ENCODE measurements at regions not wholly inside any gene's neighbourhood (a gene's known extent, or its start where the extent isn't known, plus 50 kb on each side); places are given as distances from the start of the nearest gene placed in this dataset.

- Histone ChIP-seq H3K9ac (ENCODE audit: insufficient read depth, low read length, poor library complexity, severe bottlenecking) (no peak overlapping the region), H3K27ac (ENCODE audit: low read depth in 1 of 2, low read length in 2 of 2) (no peak overlapping the region), H3K79me2 (ENCODE audit: insufficient read depth, low read length) (no peaks in the 10 kb centered on the region), H3K4me2 (replicated peaks; ENCODE audit: extremely low read depth, low read length, poor library complexity, severe bottlenecking) (no peak overlapping the region), H3K27me3 (ENCODE audit: control insufficient read depth in 2 of 2, insufficient read depth in 2 of 2, low read length in 2 of 2) (no peaks in the 10 kb centered on the region), H2AFZ (ENCODE audit: insufficient read depth, low read depth, low read length, poor library complexity, severe bottlenecking) (no peak overlapping the region), H3K4me1 (ENCODE audit: control insufficient read depth in 1 of 2, insufficient read depth in 2 of 2, low read length in 2 of 2) (no peaks in the 10 kb centered on the region), H3K9me3 (replicated peaks in 1 of 2; ENCODE audit: control insufficient read depth in 1 of 2, insufficient read depth in 1 of 2, low read length in 2 of 2) (no peaks in the 10 kb centered on the region), H3K4me3 (replicated peaks in 1 of 3; ENCODE audit: low read depth in 2 of 3, low read length in 3 of 3) (no peak overlapping the region), H3K36me3 (replicated peaks in 1 of 2; ENCODE audit: control insufficient read depth in 1 of 2, insufficient read depth in 2 of 2, low read length in 2 of 2) (no peaks in the 10 kb centered on the region), H4K20me1 (ENCODE audit: insufficient read depth, low read length) (no peaks in the 10 kb centered on the region)
- H3K4me3 Mint-ChIP-seq: no peak overlapping the region
- no peak for TF ChIP-seq CTCF (IDR thresholded peaks at IDR 0.05)
- H3K4me1 Mint-ChIP-seq: no peaks in the 10 kb centered on the region
- intact Hi-C loops (cut with micrococcal nuclease): no loop called here
- no peak for DNase-seq
- H3K36me3 Mint-ChIP-seq: peaks cover 5 to 10% of the 10 kb centered on the region in 2 donors
- peak overlapping the region in 1 of 7 donors; percentile 18 for H3K27ac Mint-ChIP-seq
- peaks cover 3 to 15% (median 10%) of the 10 kb centered on the region in 3 donors for H3K27me3 Mint-ChIP-seq (ENCODE audit: low read depth in 3 of 3)
- peaks cover 0 to 2% (median 0%) of the 10 kb centered on the region in 7 donors for H3K9me3 Mint-ChIP-seq
- WGBS (ENCODE audit: insufficient coverage): 90% methylated on average over 2 of the region's 7 CpGs
Observed at GRCh38 chr2:10215393-10215935, 87.2 kb upstream of the HPCAL1 start.

- H3K27me3 Mint-ChIP-seq (ENCODE audit: low read depth in 3 of 3): peaks cover 4 to 17% (median 11%) of the 10 kb centered on the region in 3 donors
- H3K36me3 ChIP-seq (replicated peaks in 1 of 2; ENCODE audit: control insufficient read depth in 1 of 2, insufficient read depth in 2 of 2, low read length in 2 of 2): no peaks in the 10 kb centered on the region
- no peak overlapping the region for H3K27ac ChIP-seq (ENCODE audit: low read depth in 1 of 2, low read length in 2 of 2)
- no peaks in the 10 kb centered on the region for H3K79me2 ChIP-seq (ENCODE audit: insufficient read depth, low read length)
- H4K20me1 ChIP-seq (ENCODE audit: insufficient read depth, low read length): no peaks in the 10 kb centered on the region
- no peak overlapping the region for H3K9ac ChIP-seq (ENCODE audit: insufficient read depth, low read length, poor library complexity, severe bottlenecking)
- H3K36me3 Mint-ChIP-seq: no peaks in the 10 kb centered on the region
- no peak overlapping the region for H3K4me2 ChIP-seq (replicated peaks; ENCODE audit: extremely low read depth, low read length, poor library complexity, severe bottlenecking)
- peak overlapping the region in 1 of 7 donors; percentile 66 for H3K27ac Mint-ChIP-seq
- peaks cover 0 to 2% (median 0%) of the 10 kb centered on the region in 7 donors for H3K9me3 Mint-ChIP-seq
- H3K4me3 ChIP-seq (replicated peaks in 1 of 3; ENCODE audit: low read depth in 2 of 3, low read length in 3 of 3): no peak overlapping the region
- no peak for DNase-seq
- intact Hi-C loops (cut with micrococcal nuclease): no loop called here
- 93% methylated on average over 14 of the region's 28 CpGs for WGBS (ENCODE audit: insufficient coverage)
- H3K4me3 Mint-ChIP-seq: no peak overlapping the region
- H2AFZ ChIP-seq (ENCODE audit: insufficient read depth, low read depth, low read length, poor library complexity, severe bottlenecking): no peak overlapping the region
- H3K27me3 ChIP-seq (ENCODE audit: control insufficient read depth in 2 of 2, insufficient read depth in 2 of 2, low read length in 2 of 2): no peaks in the 10 kb centered on the region
- no peak for TF ChIP-seq CTCF (IDR thresholded peaks at IDR 0.05)
- no peaks in the 10 kb centered on the region for H3K4me1 ChIP-seq (ENCODE audit: control insufficient read depth in 1 of 2, insufficient read depth in 2 of 2, low read length in 2 of 2)
- no peaks in the 10 kb centered on the region for H3K9me3 ChIP-seq (replicated peaks in 1 of 2; ENCODE audit: control insufficient read depth in 1 of 2, insufficient read depth in 1 of 2, low read length in 2 of 2)
- H3K4me1 Mint-ChIP-seq: no peaks in the 10 kb centered on the region
Observed at GRCh38 chr2:10216677-10217488, 85.8 kb upstream of the HPCAL1 start.

Measured in CD14-positive monocyte (primary cell).